CD4-positive, alpha-beta T cell treated with Interleukin-17A for 4 hours (primary cell): ENCODE measurements at regions not wholly inside any gene's neighbourhood (a gene's known extent, or its start where the extent isn't known, plus 50 kb on each side); places are given as distances from the start of the nearest gene placed in this dataset.

Experiments
- DNase-seq: peaks from one replicate; pipeline ENCODE4 v3.0.0-alpha.2; 2020; ENCODE audit warnings: mixed read lengths

- no peak for DNase-seq
Measured at GRCh38 chr15:66950114-66950513, 115.3 kb upstream of the SMAD3 start.

- DNase-seq: no peak
Measured at GRCh38 chr15:66951531-66952320, 113.7 kb upstream of the SMAD3 start.

GRCh38 chr15:66952756-66953522, 112.5 kb upstream of the SMAD3 start:
- DNase-seq: no peak

- no peak for DNase-seq
Measured at GRCh38 chr15:66953523-66954229, 111.7 kb upstream of the SMAD3 start.

- no peak for DNase-seq
Measured at GRCh38 chr15:66954601-66955000, 110.8 kb upstream of the SMAD3 start.

- DNase-seq: no peak
Measured at GRCh38 chr15:66955001-66955516, 110.3 kb upstream of the SMAD3 start.

- DNase-seq: no peak
Measured at GRCh38 chr15:66955871-66956585, 109.4 kb upstream of the SMAD3 start.

GRCh38 chr15:66956672-66957430, 108.6 kb upstream of the SMAD3 start:
- DNase-seq: no peak

GRCh38 chr15:66957431-66957720, 108.0 kb upstream of the SMAD3 start:
- no peak for DNase-seq

GRCh38 chr15:66959066-66959465, 106.3 kb upstream of the SMAD3 start:
- DNase-seq: no peak

GRCh38 chr15:66959875-66960274, 105.5 kb upstream of the SMAD3 start:
- DNase-seq: no peak

- no peak for DNase-seq
Measured at GRCh38 chr15:66960519-66960918, 104.9 kb upstream of the SMAD3 start.

GRCh38 chr15:66961407-66961884, 104.0 kb upstream of the SMAD3 start:
- no peak for DNase-seq

- DNase-seq: no peak
Measured at GRCh38 chr15:66961901-66962300, 103.5 kb upstream of the SMAD3 start.

GRCh38 chr15:66962522-66962921, 102.9 kb upstream of the SMAD3 start:
- DNase-seq: no peak

GRCh38 chr15:66963084-66963483, 102.3 kb upstream of the SMAD3 start:
- DNase-seq: no peak

GRCh38 chr15:66963710-66964109, 101.7 kb upstream of the SMAD3 start:
- no peak for DNase-seq

- DNase-seq: no peak
Measured at GRCh38 chr15:66964111-66964738, 101.2 kb upstream of the SMAD3 start.

GRCh38 chr15:66964791-66965190, 100.6 kb upstream of the SMAD3 start:
- DNase-seq: no peak

- DNase-seq: no peak
Measured at GRCh38 chr15:66965201-66965900, 100.1 kb upstream of the SMAD3 start.

GRCh38 chr15:66966256-66966655, 99.1 kb upstream of the SMAD3 start:
- no peak for DNase-seq
